Activated CD8-positive, alpha-beta memory T cell treated with anti-CD3 and anti-CD28 coated beads, Interleukin-2, amount 10 ng/mL, durations not matched to agents 7 days and 5 days (primary cell): ENCODE measurements at regions not wholly inside any gene's neighbourhood (a gene's known extent, or its start where the extent isn't known, plus 50 kb on each side); places are given as distances from the start of the nearest gene placed in this dataset.

Experiments
- ATAC-seq: fragments of 150-1000 bp; cut with Tn5 transposase; one replicate; pipeline ENCODE4 v1.10.0; 2021; ENCODE audit warnings: moderate library complexity
- CTCF ChIA-PET: fragments of 350-600 bp; sonication (Branson Sonifier 250); formaldehyde crosslinking; loops from one replicate; lab custom pipeline; 2021; ENCODE audit warnings: antibody characterized with exemption; lab: Charles Lee
- DNase-seq: peaks from one replicate; pipeline ENCODE4 v3.0.0-alpha.2; 2020
- H3K27ac Mint-ChIP-seq: one replicate; pipeline ENCODE4 v1.8.0; 2021; ENCODE audit warnings: mild to moderate bottlenecking, mixed read lengths
- H3K27me3 Mint-ChIP-seq: one replicate; pipeline ENCODE4 v1.8.0; 2021; ENCODE audit warnings: mixed read lengths
- H3K36me3 Mint-ChIP-seq: one replicate; pipeline ENCODE4 v1.8.0; 2021; ENCODE audit warnings: mild to moderate bottlenecking, mixed read lengths
- H3K4me1 Mint-ChIP-seq: one replicate; pipeline ENCODE4 v1.8.0; 2021; ENCODE audit warnings: mixed read lengths
- H3K4me3 Mint-ChIP-seq: one replicate; pipeline ENCODE4 v1.8.0; 2021; ENCODE audit warnings: mild to moderate bottlenecking, moderate library complexity, mixed read lengths
- H3K9me3 Mint-ChIP-seq: one replicate; pipeline ENCODE4 v1.8.0; 2022; ENCODE audit warnings: low read depth, mixed read lengths

GRCh38 chr12:105978686-105979085 lies 160.1 kb downstream of the NUAK1 start:
- no peaks in the 10 kb centered on the region for H3K27me3 Mint-ChIP-seq
- no peak overlapping the region for H3K4me3 Mint-ChIP-seq
- CTCF ChIA-PET = interaction anchor here (0.6 to 1.3 kb wide), 2 partner anchors 16 to 141 kb away, joined by 3 read pairs; no protein-coding TSS in a partner anchor

GRCh38 chr12:105980085-105980484 lies 158.7 kb downstream of the NUAK1 start:
- CTCF ChIA-PET = no interaction called here
- no peaks in the 10 kb centered on the region for H3K27me3 Mint-ChIP-seq
- no peak for ATAC-seq

More at GRCh38 chr12:105978686-105979085, 160.1 kb downstream of the NUAK1 start:
- H3K4me1 Mint-ChIP-seq = no peaks in the 10 kb centered on the region
- ATAC-seq = no peak
- no peaks in the 10 kb centered on the region for H3K36me3 Mint-ChIP-seq
- H3K27ac Mint-ChIP-seq = no peak overlapping the region
- H3K9me3 Mint-ChIP-seq = no peaks in the 10 kb centered on the region
- no peak for DNase-seq

GRCh38 chr12:105980533-105980932 lies 158.2 kb downstream of the NUAK1 start:
- Mint-ChIP-seq H3K27me3 (no peaks in the 10 kb centered on the region), H3K9me3 (no peaks in the 10 kb centered on the region), H3K4me1 (no peaks in the 10 kb centered on the region), H3K36me3 (no peaks in the 10 kb centered on the region), H3K4me3 (no peak overlapping the region), H3K27ac (no peak overlapping the region)
- no peak for ATAC-seq
- CTCF ChIA-PET = no interaction called here
- DNase-seq = no peak

More at GRCh38 chr12:105980085-105980484, 158.7 kb downstream of the NUAK1 start:
- Mint-ChIP-seq H3K27ac (no peak overlapping the region), H3K4me1 (no peaks in the 10 kb centered on the region), H3K36me3 (no peaks in the 10 kb centered on the region), H3K9me3 (no peaks in the 10 kb centered on the region), H3K4me3 (no peak overlapping the region)
- no peak for DNase-seq

GRCh38 chr12:105982022-105982421 lies 156.7 kb downstream of the NUAK1 start:
- Mint-ChIP-seq H3K4me1 (no peaks in the 10 kb centered on the region), H3K4me3 (no peak overlapping the region), H3K9me3 (no peaks in the 10 kb centered on the region), H3K27ac (no peak overlapping the region), H3K36me3 (no peaks in the 10 kb centered on the region), H3K27me3 (no peaks in the 10 kb centered on the region)
- ATAC-seq = no peak
- CTCF ChIA-PET = no interaction called here
- DNase-seq = no peak

- no peaks in the 10 kb centered on the region for H3K36me3 Mint-ChIP-seq
- H3K27me3 Mint-ChIP-seq = no peaks in the 10 kb centered on the region
- H3K9me3 Mint-ChIP-seq = no peaks in the 10 kb centered on the region
- DNase-seq (no peak), ATAC-seq (no peak)
- no peak overlapping the region for H3K4me3 Mint-ChIP-seq
- H3K4me1 Mint-ChIP-seq = no peaks in the 10 kb centered on the region
- no peak overlapping the region for H3K27ac Mint-ChIP-seq
- CTCF ChIA-PET = no interaction called here
Measured at GRCh38 chr12:105983622-105984320, 155.0 kb downstream of the NUAK1 start.

GRCh38 chr12:105985383-105985782 lies 153.4 kb downstream of the NUAK1 start:
- no peaks in the 10 kb centered on the region for H3K4me1 Mint-ChIP-seq
- H3K27me3 Mint-ChIP-seq = no peaks in the 10 kb centered on the region
- ATAC-seq = no peak
- H3K9me3 Mint-ChIP-seq = no peaks in the 10 kb centered on the region
- no peaks in the 10 kb centered on the region for H3K36me3 Mint-ChIP-seq
- no peak for DNase-seq
- CTCF ChIA-PET = no interaction called here
- H3K4me3 Mint-ChIP-seq = no peak overlapping the region
- no peak overlapping the region for H3K27ac Mint-ChIP-seq

- CTCF ChIA-PET = no interaction called here
- H3K9me3 Mint-ChIP-seq = no peaks in the 10 kb centered on the region
- no peaks in the 10 kb centered on the region for H3K4me1 Mint-ChIP-seq
- H3K4me3 Mint-ChIP-seq = no peak overlapping the region
- ATAC-seq (no peak), DNase-seq (no peak)
- H3K27me3 Mint-ChIP-seq = peaks cover 4% of the 10 kb centered on the region
- no peak overlapping the region for H3K27ac Mint-ChIP-seq
- H3K36me3 Mint-ChIP-seq = no peaks in the 10 kb centered on the region
Measured at GRCh38 chr12:105986779-105987684, 151.7 kb downstream of the NUAK1 start.

- no peak overlapping the region for H3K27ac Mint-ChIP-seq
- H3K27me3 Mint-ChIP-seq = peaks cover 4% of the 10 kb centered on the region
- ATAC-seq (no peak), DNase-seq (no peak)
- no peaks in the 10 kb centered on the region for H3K4me1 Mint-ChIP-seq
- H3K36me3 Mint-ChIP-seq = no peaks in the 10 kb centered on the region
- CTCF ChIA-PET = no interaction called here
- H3K4me3 Mint-ChIP-seq = no peak overlapping the region
- H3K9me3 Mint-ChIP-seq = no peaks in the 10 kb centered on the region
Measured at GRCh38 chr12:105987685-105988035, 151.1 kb downstream of the NUAK1 start.

GRCh38 chr12:105992849-105993740 lies 145.7 kb downstream of the NUAK1 start:
- Mint-ChIP-seq H3K27ac (no peak overlapping the region), H3K4me3 (no peak overlapping the region), H3K4me1 (no peaks in the 10 kb centered on the region), H3K27me3 (peaks cover 4% of the 10 kb centered on the region), H3K36me3 (no peaks in the 10 kb centered on the region), H3K9me3 (no peaks in the 10 kb centered on the region)
- CTCF ChIA-PET = no interaction called here
- ATAC-seq (no peak), DNase-seq (no peak)

GRCh38 chr12:105993766-105994555 lies 144.8 kb downstream of the NUAK1 start:
- no peak for DNase-seq
- Mint-ChIP-seq H3K4me3 (no peak overlapping the region), H3K27me3 (peaks cover 4% of the 10 kb centered on the region), H3K36me3 (no peaks in the 10 kb centered on the region), H3K27ac (no peak overlapping the region), H3K4me1 (no peaks in the 10 kb centered on the region), H3K9me3 (no peaks in the 10 kb centered on the region)
- no peak for ATAC-seq
- CTCF ChIA-PET = no interaction called here

- no peaks in the 10 kb centered on the region for H3K36me3 Mint-ChIP-seq
- CTCF ChIA-PET = no interaction called here
- H3K27ac Mint-ChIP-seq = no peak overlapping the region
- ATAC-seq (no peak), DNase-seq (no peak)
- peaks cover 6% of the 10 kb centered on the region for H3K27me3 Mint-ChIP-seq
- no peaks in the 10 kb centered on the region for H3K9me3 Mint-ChIP-seq
- H3K4me1 Mint-ChIP-seq = no peaks in the 10 kb centered on the region
- no peak overlapping the region for H3K4me3 Mint-ChIP-seq
Measured at GRCh38 chr12:105995961-105996431, 142.8 kb downstream of the NUAK1 start.

- H3K4me1 Mint-ChIP-seq = no peaks in the 10 kb centered on the region
- H3K36me3 Mint-ChIP-seq = no peaks in the 10 kb centered on the region
- H3K27ac Mint-ChIP-seq = no peak overlapping the region
- no peak for ATAC-seq
- no peak overlapping the region for H3K4me3 Mint-ChIP-seq
- no peaks in the 10 kb centered on the region for H3K9me3 Mint-ChIP-seq
- no peak for DNase-seq
- CTCF ChIA-PET = no interaction called here
- peaks cover 2% of the 10 kb centered on the region for H3K27me3 Mint-ChIP-seq
Measured at GRCh38 chr12:105998561-105998960, 140.2 kb downstream of the NUAK1 start.
